ENCODE measurements at regions not wholly inside any gene's neighbourhood (a gene's known extent, or its start where the extent isn't known, plus 50 kb on each side); places are given as distances from the start of the nearest gene placed in this dataset.

GRCh38 chr17:77303620-77304019, 162.9 kb downstream of the SEC14L1 start:
- no peak overlapping the region for H3K4me3 Mint-ChIP-seq
- peaks cover 0 to under 1% (median 0%) of the 10 kb centered on the region in 11 donors for H3K9me3 Mint-ChIP-seq
- H3K4me1 Mint-ChIP-seq, result peaks cover 0 to 3% (median 0%) of the 10 kb centered on the region in 7 donors
- Histone ChIP-seq H3K9me3 (ENCODE audit: control insufficient read depth in 2 of 3, low read length in 3 of 3) (no peaks in the 10 kb centered on the region), H3K4me1 (ENCODE audit: control insufficient read depth in 2 of 2, insufficient read depth in 2 of 2, low read length in 2 of 2) (no peaks in the 10 kb centered on the region), H3K27me3 (ENCODE audit: control insufficient read depth in 2 of 2, insufficient read depth in 2 of 2, low read length in 2 of 2) (no peaks in the 10 kb centered on the region), H3K4me3 (ENCODE audit: low read length) (no peak overlapping the region), H3K36me3 (ENCODE audit: control insufficient read depth in 2 of 3, insufficient read depth in 3 of 3, low read length in 3 of 3) (no peaks in the 10 kb centered on the region), H3K27ac (ENCODE audit: low read depth, low read length) (no peak overlapping the region)
- H3K27ac Mint-ChIP-seq, result no peak overlapping the region
- intact Hi-C loops (cut with micrococcal nuclease), result no loop called here
- CTCF ChIA-PET, result no interaction called here
- ATAC-seq (no peak), DNase-seq (no peak)
- no peaks in the 10 kb centered on the region for H3K27me3 Mint-ChIP-seq
- H3K36me3 Mint-ChIP-seq, result no peaks in the 10 kb centered on the region
- POLR2A ChIA-PET, result no interaction called here

GRCh38 chr17:77304051-77304745, 163.4 kb downstream of the SEC14L1 start:
- Histone ChIP-seq H3K4me1 (ENCODE audit: control insufficient read depth in 2 of 2, insufficient read depth in 2 of 2, low read length in 2 of 2) (no peaks in the 10 kb centered on the region), H3K9me3 (ENCODE audit: control insufficient read depth in 2 of 3, low read length in 3 of 3) (no peaks in the 10 kb centered on the region), H3K27me3 (ENCODE audit: control insufficient read depth in 2 of 2, insufficient read depth in 2 of 2, low read length in 2 of 2) (no peaks in the 10 kb centered on the region), H3K36me3 (ENCODE audit: control insufficient read depth in 2 of 3, insufficient read depth in 3 of 3, low read length in 3 of 3) (no peaks in the 10 kb centered on the region), H3K4me3 (ENCODE audit: low read length) (no peak overlapping the region), H3K27ac (ENCODE audit: low read depth, low read length) (no peak overlapping the region)
- intact Hi-C loops (cut with micrococcal nuclease), result no loop called here
- peaks cover 0 to 3% (median 0%) of the 10 kb centered on the region in 7 donors for H3K4me1 Mint-ChIP-seq
- POLR2A ChIA-PET, result no interaction called here
- no peak for ATAC-seq
- DNase-seq, result no peak
- CTCF ChIA-PET, result no interaction called here
- H3K9me3 Mint-ChIP-seq, result no peaks in the 10 kb centered on the region
- H3K36me3 Mint-ChIP-seq, result no peaks in the 10 kb centered on the region
- no peak overlapping the region for H3K27ac Mint-ChIP-seq
- H3K27me3 Mint-ChIP-seq, result no peaks in the 10 kb centered on the region
- no peak overlapping the region for H3K4me3 Mint-ChIP-seq

DNA sequence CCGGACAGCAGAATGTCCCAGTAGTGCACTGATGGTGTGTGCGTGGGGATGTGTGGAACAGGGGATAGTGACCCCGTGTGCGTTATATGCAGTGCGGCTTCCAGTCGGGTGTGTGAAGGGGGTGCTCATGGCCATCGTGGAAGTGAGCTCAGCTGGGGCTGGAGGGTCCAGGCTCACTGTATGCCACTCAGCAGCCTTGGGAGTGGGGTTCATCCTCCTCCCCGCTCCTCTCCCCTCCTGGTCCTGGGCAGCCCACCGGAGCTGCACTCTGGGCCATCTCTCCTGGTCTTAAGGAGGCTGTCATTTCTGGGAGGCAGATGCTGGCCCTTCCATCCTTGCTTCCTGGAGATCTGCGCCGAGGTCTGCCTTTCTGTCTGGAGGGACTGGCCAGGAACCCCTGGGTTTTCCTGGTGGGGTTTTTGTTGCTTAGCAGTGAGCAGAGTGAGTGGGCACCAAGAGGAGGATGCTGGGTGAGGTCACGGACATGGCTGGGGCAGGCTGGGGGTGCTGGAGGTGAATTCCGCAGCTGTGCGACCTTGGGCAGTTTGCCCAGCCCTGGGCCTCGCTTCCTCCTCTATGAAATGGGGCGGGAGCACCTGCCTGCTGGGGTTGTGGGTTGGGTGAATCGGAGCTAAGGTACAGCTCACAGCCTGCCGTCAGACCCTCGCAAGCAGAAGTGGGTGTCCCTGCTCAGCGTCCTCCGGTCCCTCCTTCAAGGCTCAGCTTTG, 164.1 kb downstream of the SEC14L1 start:
- intact Hi-C loops (cut with micrococcal nuclease), result no loop called here
- Mint-ChIP-seq H3K4me3 (no peak overlapping the region), H3K4me1 (peaks cover 0 to 3% (median 0%) of the 10 kb centered on the region in 7 donors), H3K27me3 (no peaks in the 10 kb centered on the region), H3K36me3 (no peaks in the 10 kb centered on the region), H3K27ac (no peak overlapping the region), H3K9me3 (no peaks in the 10 kb centered on the region)
- no peak for DNase-seq
- Histone ChIP-seq H3K4me3 (ENCODE audit: low read length) (no peak overlapping the region), H3K27ac (ENCODE audit: low read depth, low read length) (no peak overlapping the region), H3K9me3 (ENCODE audit: control insufficient read depth in 2 of 3, low read length in 3 of 3) (no peaks in the 10 kb centered on the region), H3K4me1 (ENCODE audit: control insufficient read depth in 2 of 2, insufficient read depth in 2 of 2, low read length in 2 of 2) (no peaks in the 10 kb centered on the region), H3K36me3 (ENCODE audit: control insufficient read depth in 2 of 3, insufficient read depth in 3 of 3, low read length in 3 of 3) (no peaks in the 10 kb centered on the region), H3K27me3 (ENCODE audit: control insufficient read depth in 2 of 2, insufficient read depth in 2 of 2, low read length in 2 of 2) (no peaks in the 10 kb centered on the region)
- ChIA-PET CTCF (no interaction called here), POLR2A (no interaction called here)
- ATAC-seq, result no peak

DNA sequence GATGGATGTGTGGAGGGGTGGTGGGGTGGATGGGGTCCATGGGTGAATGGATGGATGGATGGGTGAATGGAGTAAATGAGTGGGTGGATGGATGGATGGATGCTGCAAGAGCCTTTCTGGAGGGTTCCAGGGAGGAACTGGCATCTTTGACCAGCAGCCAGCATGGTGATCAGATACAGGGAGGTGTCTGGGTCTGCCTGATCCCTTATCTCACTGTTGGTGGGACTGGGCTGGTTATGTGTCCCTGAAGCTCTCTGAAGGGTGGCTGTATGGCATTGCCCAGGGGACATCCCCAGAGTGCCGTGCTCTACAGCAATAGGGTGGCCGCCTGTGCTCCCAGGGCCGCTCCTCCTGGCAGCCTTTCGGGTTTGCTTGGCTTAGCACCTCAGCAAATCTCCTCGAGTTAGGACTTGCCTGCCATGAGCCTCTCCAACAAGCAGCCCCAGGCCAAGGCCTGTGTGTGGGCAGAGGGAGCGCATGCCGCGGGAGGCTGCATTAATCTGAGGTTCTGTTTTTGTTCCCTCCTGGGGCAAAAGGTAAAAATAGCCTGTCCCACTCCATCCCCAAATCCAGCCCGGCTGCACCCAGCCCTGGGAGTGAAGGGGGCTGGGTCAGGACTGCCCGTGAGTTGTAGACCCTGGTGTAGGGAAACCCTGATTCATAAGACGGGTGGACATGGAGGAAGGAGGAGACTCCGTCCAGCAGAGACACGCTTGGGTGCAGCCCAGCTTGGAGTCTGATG, 165.4 kb downstream of the SEC14L1 start:
- Mint-ChIP-seq H3K27ac (no peak overlapping the region), H3K9me3 (no peaks in the 10 kb centered on the region), H3K4me3 (no peak overlapping the region), H3K27me3 (peaks cover 0 to 2% (median 0%) of the 10 kb centered on the region in 5 donors), H3K36me3 (no peaks in the 10 kb centered on the region), H3K4me1 (peaks cover 0 to 4% (median 0%) of the 10 kb centered on the region in 7 donors)
- ChIA-PET POLR2A (no interaction called here), CTCF (no interaction called here)
- H3K9me3 ChIP-seq (ENCODE audit: control insufficient read depth in 2 of 3, low read length in 3 of 3), result no peaks in the 10 kb centered on the region
- no peak for ATAC-seq
- no peak for DNase-seq
- intact Hi-C loops (cut with micrococcal nuclease), result no loop called here
- no peak overlapping the region for H3K27ac ChIP-seq (ENCODE audit: low read depth, low read length)
- no peaks in the 10 kb centered on the region for H3K4me1 ChIP-seq (ENCODE audit: control insufficient read depth in 2 of 2, insufficient read depth in 2 of 2, low read length in 2 of 2)
- H3K4me3 ChIP-seq (ENCODE audit: low read length), result no peak overlapping the region
- H3K36me3 ChIP-seq (ENCODE audit: control insufficient read depth in 2 of 3, insufficient read depth in 3 of 3, low read length in 3 of 3), result no peaks in the 10 kb centered on the region
- H3K27me3 ChIP-seq (ENCODE audit: control insufficient read depth in 2 of 2, insufficient read depth in 2 of 2, low read length in 2 of 2), result no peaks in the 10 kb centered on the region

GRCh38 chr17:77306790-77307478, 166.2 kb downstream of the SEC14L1 start:
- DNase-seq, result no peak
- Mint-ChIP-seq H3K27me3 (peaks cover 0 to 3% (median 0%) of the 10 kb centered on the region in 5 donors), H3K9me3 (no peaks in the 10 kb centered on the region), H3K27ac (peak overlapping the region in 1 of 9 donors; percentile 33), H3K4me3 (no peak overlapping the region), H3K36me3 (no peaks in the 10 kb centered on the region), H3K4me1 (peaks cover 0 to 4% (median 0%) of the 10 kb centered on the region in 7 donors)
- CTCF ChIA-PET, result no interaction called here
- intact Hi-C loops (cut with micrococcal nuclease), result no loop called here
- Histone ChIP-seq H3K27ac (ENCODE audit: low read depth, low read length) (no peak overlapping the region), H3K9me3 (ENCODE audit: control insufficient read depth in 2 of 3, low read length in 3 of 3) (no peaks in the 10 kb centered on the region), H3K27me3 (ENCODE audit: control insufficient read depth in 2 of 2, insufficient read depth in 2 of 2, low read length in 2 of 2) (no peaks in the 10 kb centered on the region), H3K4me1 (ENCODE audit: control insufficient read depth in 2 of 2, insufficient read depth in 2 of 2, low read length in 2 of 2) (no peaks in the 10 kb centered on the region), H3K36me3 (ENCODE audit: control insufficient read depth in 2 of 3, insufficient read depth in 3 of 3, low read length in 3 of 3) (no peaks in the 10 kb centered on the region), H3K4me3 (ENCODE audit: low read length) (no peak overlapping the region)
- POLR2A ChIA-PET, result no interaction called here
- no peak for ATAC-seq

GRCh38 chr17:77307479-77308198, 166.9 kb downstream of the SEC14L1 start:
- H3K9me3 ChIP-seq (ENCODE audit: control insufficient read depth in 2 of 3, low read length in 3 of 3), result no peaks in the 10 kb centered on the region
- no peak overlapping the region for H3K4me3 Mint-ChIP-seq
- ATAC-seq, result no peak
- H3K36me3 ChIP-seq (ENCODE audit: control insufficient read depth in 2 of 3, insufficient read depth in 3 of 3, low read length in 3 of 3), result no peaks in the 10 kb centered on the region
- H3K36me3 Mint-ChIP-seq, result no peaks in the 10 kb centered on the region
- H3K27me3 ChIP-seq (ENCODE audit: control insufficient read depth in 2 of 2, insufficient read depth in 2 of 2, low read length in 2 of 2), result no peaks in the 10 kb centered on the region
- H3K4me1 ChIP-seq (ENCODE audit: control insufficient read depth in 2 of 2, insufficient read depth in 2 of 2, low read length in 2 of 2), result no peaks in the 10 kb centered on the region
- peak overlapping the region in 1 of 9 donors; percentile 36 for H3K27ac Mint-ChIP-seq
- ChIA-PET POLR2A (no interaction called here), CTCF (no interaction called here)
- H3K9me3 Mint-ChIP-seq, result no peaks in the 10 kb centered on the region
- H3K27ac ChIP-seq (ENCODE audit: low read depth, low read length), result no peak overlapping the region
- H3K27me3 Mint-ChIP-seq, result peaks cover 0 to 3% (median 0%) of the 10 kb centered on the region in 5 donors
- intact Hi-C loops (cut with micrococcal nuclease), result no loop called here
- no peak overlapping the region for H3K4me3 ChIP-seq (ENCODE audit: low read length)
- no peak for DNase-seq
- H3K4me1 Mint-ChIP-seq, result peaks cover 0 to 4% (median 0%) of the 10 kb centered on the region in 7 donors
